Activated T-cell treated with anti-CD3 and anti-CD28 coated beads, Interleukin-2, amount 50 U/mL, for 72 hours (primary cell): ENCODE measurements at regions not wholly inside any gene's neighbourhood (a gene's known extent, or its start where the extent isn't known, plus 50 kb on each side); places are given as distances from the start of the nearest gene placed in this dataset.

Experiments
- ATAC-seq, 2 donors: fragments of 150-1000 bp; cut with Tn5 transposase; replicated peaks in 1 of 2; 2 replicates each; pipeline ENCODE4 v1.10.0; 2021; ENCODE audit warnings: moderate library complexity in 2 of 2, mild to moderate bottlenecking in 1 of 2
- DNase-seq, 2 donors: peaks; one replicate each; pipeline ENCODE4 v3.0.0; 2021 to 2022; ENCODE audit warnings: mixed read lengths in 1 of 2
- H3K27ac Mint-ChIP-seq: one replicate; pipeline ENCODE4 v1.8.0; 2022; ENCODE audit warnings: mild to moderate bottlenecking, moderate library complexity, mixed read lengths
- H3K27me3 Mint-ChIP-seq: one replicate; pipeline ENCODE4 v1.8.0; 2022; ENCODE audit warnings: low read depth, mixed read lengths
- H3K36me3 Mint-ChIP-seq, 2 donors: one replicate each; pipeline ENCODE4 v1.8.0; 2022; ENCODE audit warnings: mixed read lengths in 2 of 2, mild to moderate bottlenecking in 1 of 2; ENCODE audit not compliant: insufficient read depth in 2 of 2
- H3K4me1 Mint-ChIP-seq: one replicate; pipeline ENCODE4 v1.8.0; 2022; ENCODE audit warnings: low read depth, mixed read lengths
- H3K4me3 Mint-ChIP-seq, 2 donors: one replicate each; pipeline ENCODE4 v1.8.0; 2022; ENCODE audit warnings: mild to moderate bottlenecking in 2 of 2, mixed read lengths in 2 of 2, moderate library complexity in 2 of 2
- H3K9me3 Mint-ChIP-seq, 2 donors: one replicate each; pipeline ENCODE4 v1.8.0; 2022; ENCODE audit warnings: mixed read lengths in 2 of 2

GRCh38 chr6:25005010-25005409 lies 69.2 kb upstream of the RIPOR2 start:
- Mint-ChIP-seq H3K4me3 (no peak overlapping the region), H3K27ac (no peak overlapping the region), H3K9me3 (no peaks in the 10 kb centered on the region), H3K4me1 (peaks cover 76% of the 10 kb centered on the region), H3K36me3 (no peaks in the 10 kb centered on the region), H3K27me3 (no peaks in the 10 kb centered on the region)
- no peak for DNase-seq
- no peak for ATAC-seq

- Mint-ChIP-seq H3K36me3 (no peaks in the 10 kb centered on the region), H3K9me3 (no peaks in the 10 kb centered on the region)
Observed at GRCh38 chr6:25006075-25006474, 70.3 kb upstream of the RIPOR2 start.

DNA sequence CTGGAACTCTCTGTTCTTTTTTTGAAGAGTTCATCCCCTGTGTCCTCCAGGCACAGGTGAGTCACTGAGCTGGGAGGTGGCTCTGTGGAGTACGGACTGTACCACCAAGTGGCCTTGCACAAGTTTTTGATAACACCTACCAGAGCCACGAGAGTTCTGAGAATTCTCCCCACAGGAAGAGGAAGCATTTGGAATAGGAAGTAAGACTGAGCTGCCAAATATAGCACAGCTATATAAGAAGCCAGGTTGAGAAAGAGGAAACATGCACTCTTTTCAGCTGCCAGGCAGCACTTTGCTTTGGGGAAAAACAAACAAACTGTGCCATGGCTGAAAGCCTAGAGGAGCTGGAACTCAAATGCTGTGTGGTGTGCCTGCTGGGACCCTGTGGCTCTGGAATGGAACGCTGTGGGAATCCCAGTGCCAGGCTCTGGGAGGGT lies 70.8 kb upstream of the RIPOR2 start:
- H3K4me1 Mint-ChIP-seq, result peaks cover 75% of the 10 kb centered on the region
- H3K36me3 Mint-ChIP-seq, result no peaks in the 10 kb centered on the region
- H3K9me3 Mint-ChIP-seq, result no peaks in the 10 kb centered on the region

More at GRCh38 chr6:25006075-25006474, 70.3 kb upstream of the RIPOR2 start:
- ATAC-seq (no peak), DNase-seq (no peak)
- H3K27ac Mint-ChIP-seq, result peak overlapping the region; percentile 44
- peak overlapping the region; percentile 49 to 66 for H3K4me3 Mint-ChIP-seq
- peaks cover 73% of the 10 kb centered on the region for H3K4me1 Mint-ChIP-seq
- H3K27me3 Mint-ChIP-seq, result no peaks in the 10 kb centered on the region

GRCh38 chr6:25007269-25007699 lies 71.5 kb upstream of the RIPOR2 start:
- Mint-ChIP-seq H3K9me3 (no peaks in the 10 kb centered on the region), H3K4me1 (peaks cover 82% of the 10 kb centered on the region), H3K27me3 (no peaks in the 10 kb centered on the region), H3K36me3 (no peaks in the 10 kb centered on the region), H3K27ac (peak overlapping the region; percentile 89), H3K4me3 (peak overlapping the region; percentile 66 to 80)
- ATAC-seq, result peak; percentile 94 to 96
- peak; percentile 63 to 69 for DNase-seq

More for the DNA sequence above, 70.8 kb upstream of the RIPOR2 start:
- ATAC-seq, result peak; percentile 59 to 61
- no peaks in the 10 kb centered on the region for H3K27me3 Mint-ChIP-seq
- H3K4me3 Mint-ChIP-seq, result peak overlapping the region; percentile 49 to 66
- H3K27ac Mint-ChIP-seq, result peak overlapping the region; percentile 44
- DNase-seq, result peak; percentile 33 to 42

DNA sequence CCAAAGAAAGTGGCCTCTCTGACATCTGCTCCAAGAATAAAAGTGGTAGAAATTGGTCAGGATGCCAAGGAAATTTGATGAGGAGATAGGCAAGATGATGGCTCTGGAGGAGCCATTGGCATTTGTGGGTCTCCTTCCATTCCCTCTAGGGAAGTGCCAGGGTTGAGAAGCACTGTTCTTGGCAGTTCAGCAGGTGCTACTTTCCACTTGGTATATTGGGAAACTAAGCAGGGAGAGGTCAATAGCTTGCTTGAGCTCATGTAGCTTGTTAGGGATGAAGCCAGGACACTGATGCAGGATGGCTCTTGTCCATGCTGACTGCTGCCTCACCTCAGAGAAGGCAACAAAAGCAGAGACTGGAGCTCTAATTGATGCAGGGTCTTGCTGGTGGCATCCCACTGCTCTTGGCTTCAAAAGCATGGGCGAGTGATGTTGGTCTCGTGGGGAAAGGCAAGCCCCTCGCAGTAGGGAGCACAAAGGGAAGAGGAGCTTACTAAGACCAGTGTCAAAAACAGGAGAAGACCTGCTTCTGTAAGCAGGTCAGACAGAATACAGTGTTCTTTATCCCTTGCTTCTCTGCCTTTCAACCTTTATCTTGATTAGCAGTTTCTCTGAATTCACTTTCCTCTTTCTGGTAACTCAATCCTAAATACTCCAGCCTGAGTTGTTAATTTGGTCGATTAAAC lies 73.1 kb upstream of the RIPOR2 start:
- H3K9me3 Mint-ChIP-seq, result no peaks in the 10 kb centered on the region
- H3K4me1 Mint-ChIP-seq, result peaks cover 90% of the 10 kb centered on the region
- no peak for DNase-seq
- H3K36me3 Mint-ChIP-seq, result no peaks in the 10 kb centered on the region
- H3K4me3 Mint-ChIP-seq, result peak overlapping the region; percentile 49 to 53
- peak overlapping the region; percentile 40 for H3K27ac Mint-ChIP-seq
- no peaks in the 10 kb centered on the region for H3K27me3 Mint-ChIP-seq
- no peak for ATAC-seq

GRCh38 chr6:25009393-25009710 lies 73.6 kb upstream of the RIPOR2 start:
- Mint-ChIP-seq H3K9me3 (no peaks in the 10 kb centered on the region), H3K36me3 (no peaks in the 10 kb centered on the region), H3K27ac (peak overlapping the region; percentile 18), H3K4me1 (peaks cover 86% of the 10 kb centered on the region), H3K27me3 (no peaks in the 10 kb centered on the region), H3K4me3 (peak overlapping the region; percentile 49 to 53)
- ATAC-seq, result no peak
- DNase-seq, result no peak

DNA sequence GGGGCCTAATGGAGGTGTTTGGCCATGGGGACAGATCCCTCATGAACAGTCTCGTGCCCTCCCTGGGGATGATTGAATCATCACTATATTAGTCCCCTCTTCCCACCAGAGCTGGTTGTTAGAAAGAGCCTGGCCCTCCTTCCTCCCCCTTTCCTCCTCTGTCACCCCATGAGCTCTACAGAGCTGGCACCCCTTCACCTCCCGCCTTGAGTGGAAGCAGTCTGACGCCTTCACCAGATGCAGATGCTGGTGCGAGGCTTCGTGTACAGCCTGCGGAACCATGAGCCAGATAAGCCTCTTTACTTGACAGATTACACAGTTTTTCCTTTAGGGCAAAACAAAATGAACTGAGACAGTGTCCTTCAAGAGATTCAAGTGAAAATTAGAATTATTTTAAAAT lies 74.4 kb upstream of the RIPOR2 start:
- no peaks in the 10 kb centered on the region for H3K27me3 Mint-ChIP-seq
- peak overlapping the region; percentile 32 for H3K27ac Mint-ChIP-seq
- ATAC-seq, result no peak
- peaks cover 86% of the 10 kb centered on the region for H3K4me1 Mint-ChIP-seq
- no peak for DNase-seq
- H3K36me3 Mint-ChIP-seq, result no peaks in the 10 kb centered on the region
- no peaks in the 10 kb centered on the region for H3K9me3 Mint-ChIP-seq
- H3K4me3 Mint-ChIP-seq, result peak overlapping the region; percentile 16 to 53

- ATAC-seq (no peak), DNase-seq (no peak)
- Mint-ChIP-seq H3K27ac (no peak overlapping the region), H3K9me3 (no peaks in the 10 kb centered on the region), H3K4me3 (no peak overlapping the region), H3K4me1 (peaks cover 85% of the 10 kb centered on the region), H3K36me3 (no peaks in the 10 kb centered on the region), H3K27me3 (no peaks in the 10 kb centered on the region)
Observed at GRCh38 chr6:25010902-25011625, 75.3 kb upstream of the RIPOR2 start.

DNA sequence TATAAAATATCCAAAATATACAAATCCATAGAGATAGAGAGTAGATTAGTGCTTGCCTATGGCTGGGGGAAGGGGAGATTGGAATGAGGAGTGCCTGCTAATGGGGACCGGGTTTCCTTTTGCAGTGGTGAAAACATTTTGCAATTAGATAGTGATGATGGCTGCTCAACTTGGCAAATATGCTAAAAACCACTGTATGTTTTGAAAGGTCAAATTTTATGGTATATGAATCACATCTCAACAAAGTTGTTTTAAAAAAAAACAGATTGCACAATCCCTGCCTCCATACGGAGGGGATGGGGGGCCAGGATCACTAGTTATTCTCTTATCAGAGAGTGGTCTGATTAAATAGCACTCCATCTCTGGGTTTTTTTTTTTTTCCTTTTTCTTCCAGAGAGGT lies 76.9 kb upstream of the RIPOR2 start:
- ATAC-seq, result no peak

DNA sequence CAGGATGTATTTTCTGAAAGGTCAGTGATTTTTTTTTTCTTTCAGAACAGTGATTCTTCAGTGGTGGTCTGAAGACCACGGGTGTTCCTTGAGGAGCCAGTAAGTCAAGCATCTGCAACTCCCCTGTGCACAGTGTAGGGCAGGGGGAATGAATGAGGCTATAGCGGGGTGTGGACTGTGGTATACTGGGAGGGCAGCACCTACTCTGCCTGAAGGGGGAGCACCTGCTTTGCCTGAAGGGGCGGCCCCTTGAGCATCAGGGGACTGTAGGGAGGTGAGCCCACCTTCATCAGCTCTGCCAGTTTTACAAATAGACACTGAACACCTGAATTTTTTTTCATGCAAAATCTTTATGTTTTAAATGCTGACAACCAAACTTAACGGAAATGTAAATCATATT lies 77.5 kb upstream of the RIPOR2 start:
- ATAC-seq (peak in 1 of 2 donors; percentile 25), DNase-seq (peak in 1 of 2 donors; percentile 28)
- H3K4me3 Mint-ChIP-seq, result no peak overlapping the region
- H3K4me1 Mint-ChIP-seq, result peaks cover 83% of the 10 kb centered on the region
- no peak overlapping the region for H3K27ac Mint-ChIP-seq
- no peaks in the 10 kb centered on the region for H3K27me3 Mint-ChIP-seq
- H3K9me3 Mint-ChIP-seq, result no peaks in the 10 kb centered on the region
- H3K36me3 Mint-ChIP-seq, result no peaks in the 10 kb centered on the region

More for the DNA sequence above, 76.9 kb upstream of the RIPOR2 start:
- H3K36me3 Mint-ChIP-seq, result no peaks in the 10 kb centered on the region
- no peak for DNase-seq
- peak overlapping the region; percentile 43 for H3K27ac Mint-ChIP-seq
- no peak overlapping the region for H3K4me3 Mint-ChIP-seq
- H3K4me1 Mint-ChIP-seq, result peaks cover 85% of the 10 kb centered on the region
- no peaks in the 10 kb centered on the region for H3K27me3 Mint-ChIP-seq
- H3K9me3 Mint-ChIP-seq, result no peaks in the 10 kb centered on the region

DNA sequence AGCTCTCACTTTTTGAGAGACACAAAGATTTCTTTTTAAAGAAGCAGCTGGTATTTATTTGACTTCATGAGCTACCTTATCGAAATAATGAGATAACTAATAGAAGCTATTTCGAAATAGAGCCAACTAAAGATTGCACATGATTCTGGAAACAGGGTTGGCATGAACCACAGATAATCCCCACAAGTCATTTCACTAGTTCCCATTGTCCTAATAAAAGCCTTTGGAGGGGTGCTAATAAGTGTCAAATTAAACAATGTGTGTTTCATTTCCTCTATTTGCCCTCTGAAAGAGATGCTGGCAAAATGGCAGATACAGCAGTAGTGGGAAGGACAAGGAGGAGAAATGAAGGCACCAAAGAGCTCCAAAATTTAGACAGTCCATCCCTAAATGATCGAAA lies 78.6 kb upstream of the RIPOR2 start:
- no peaks in the 10 kb centered on the region for H3K27me3 Mint-ChIP-seq

DNA sequence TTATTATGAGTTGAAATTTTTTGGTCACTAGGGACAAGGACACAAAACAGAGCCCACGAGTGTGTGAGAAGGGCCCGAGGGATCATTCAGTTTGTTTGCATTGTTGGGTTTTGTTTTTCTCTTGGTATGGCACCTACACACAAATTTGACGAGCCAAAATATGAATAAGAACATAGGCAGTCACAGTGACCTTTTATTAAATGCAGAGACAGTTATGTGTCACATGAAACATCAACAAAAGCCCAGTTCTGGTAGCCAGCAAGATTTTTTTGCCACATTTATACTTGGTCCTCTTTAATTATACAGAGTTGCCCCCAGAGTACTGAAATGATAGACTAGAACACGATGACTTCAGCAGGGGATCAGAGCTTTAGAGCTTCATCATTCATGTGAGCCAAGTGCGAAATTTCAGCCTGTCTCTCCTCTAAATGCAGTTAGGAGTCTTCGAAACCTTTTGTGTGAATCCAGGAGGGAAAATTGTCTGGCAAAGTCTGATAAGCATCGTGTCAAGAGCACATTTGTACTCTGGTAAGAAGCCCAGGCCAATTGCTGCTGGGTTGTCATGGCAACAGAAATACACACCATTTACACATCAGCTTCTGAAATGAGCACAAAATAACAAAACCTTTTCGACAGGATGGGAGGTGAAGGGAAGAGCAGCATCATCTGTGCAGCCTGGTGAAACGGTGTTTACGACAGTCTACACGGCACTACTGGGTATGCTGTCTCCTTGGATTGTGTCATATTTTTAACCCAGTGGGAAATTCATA lies 79.2 kb upstream of the RIPOR2 start:
- H3K4me3 Mint-ChIP-seq, result peak overlapping the region; percentile 38
- ATAC-seq, result peak; percentile 89 to 92
- DNase-seq, result peak; percentile 41 to 46
- peak overlapping the region; percentile 1 for H3K27ac Mint-ChIP-seq
- no peaks in the 10 kb centered on the region for H3K27me3 Mint-ChIP-seq
- peaks cover 66% of the 10 kb centered on the region for H3K4me1 Mint-ChIP-seq
- no peaks in the 10 kb centered on the region for H3K36me3 Mint-ChIP-seq
- no peaks in the 10 kb centered on the region for H3K9me3 Mint-ChIP-seq

More for the DNA sequence above, 78.6 kb upstream of the RIPOR2 start:
- peak overlapping the region in 1 of 2 donors; percentile 38 for H3K4me3 Mint-ChIP-seq
- H3K4me1 Mint-ChIP-seq, result peaks cover 72% of the 10 kb centered on the region
- no peak overlapping the region for H3K27ac Mint-ChIP-seq
- ATAC-seq (no peak), DNase-seq (no peak)
- no peaks in the 10 kb centered on the region for H3K36me3 Mint-ChIP-seq
- no peaks in the 10 kb centered on the region for H3K9me3 Mint-ChIP-seq
